Thymus (tissue), 11 donors: ENCODE measurements at regions not wholly inside any gene's neighbourhood (a gene's known extent, or its start where the extent isn't known, plus 50 kb on each side); places are given as distances from the start of the nearest gene placed in this dataset.
A peak's percentile ranks its signal among the peaks of the same experiment; 100 is the strongest.

Source experiments
- DNase-seq, 9 donors: peaks; one replicate each; pipeline ENCODE4 v3.0.0-alpha.2; 2013; ENCODE audit warnings: low spot score in 9 of 9, low read depth in 6 of 9, missing footprints in 1 of 9
- H3K27ac ChIP-seq, 2 donors: one replicate each; pipeline ENCODE4 v1.5.1; 2013; ENCODE audit warnings: control low read depth in 1 of 2, low read depth in 1 of 2, low read length in 1 of 2, mild to moderate bottlenecking in 1 of 2, moderate library complexity in 1 of 2
- H3K27me3 ChIP-seq, 2 donors: one replicate each; pipeline ENCODE4 v1.5.1; 2013; ENCODE audit warnings: low read length in 1 of 2; ENCODE audit not compliant: control insufficient read depth in 2 of 2, insufficient read depth in 1 of 2
- H3K36me3 ChIP-seq, 2 donors: one replicate each; pipeline ENCODE4 v1.5.1; 2013; ENCODE audit warnings: low read length in 1 of 2, mild to moderate bottlenecking in 1 of 2, moderate library complexity in 1 of 2; ENCODE audit not compliant: control insufficient read depth in 2 of 2, insufficient read depth in 2 of 2
- H3K4me1 ChIP-seq, 2 donors: one replicate each; pipeline ENCODE4 v1.5.1; 2013; ENCODE audit warnings: low read length in 2 of 2; ENCODE audit not compliant: control insufficient read depth in 2 of 2, insufficient read depth in 2 of 2
- H3K4me3 ChIP-seq, 2 donors: one replicate each; pipeline ENCODE4 v1.5.1; 2013; ENCODE audit warnings: low read length in 2 of 2, control low read depth in 1 of 2, mild to moderate bottlenecking in 1 of 2
- H3K9me3 ChIP-seq, 2 donors: one replicate each; pipeline ENCODE4 v1.5.1; 2013; ENCODE audit warnings: low read length in 1 of 2, mild to moderate bottlenecking in 1 of 2; ENCODE audit not compliant: control insufficient read depth in 2 of 2, insufficient read depth in 1 of 2
- WGBS: extraction: QIAGEN DNeasy Blood & Tissue Kit; methylation state at CpG from one replicate; pipeline ENCODE4 v1.1.7; 2013; 5-methylcytosine and 5-hydroxymethylcytosine counted together
- donor health status: healthy.

GRCh38 chr4:159460371-159460770 lies 357.5 kb downstream of the RAPGEF2 start:
- no peaks in the 10 kb centered on the region for H3K36me3 ChIP-seq
- H3K4me3 ChIP-seq: no peak overlapping the region
- DNase-seq: no peak
- H3K27ac ChIP-seq: no peak overlapping the region
- H3K4me1 ChIP-seq: no peaks in the 10 kb centered on the region
- 92% methylated on average over 1 of the region's 1 CpG for WGBS
- H3K27me3 ChIP-seq: no peaks in the 10 kb centered on the region
- H3K9me3 ChIP-seq: peaks cover 0 to 5% of the 10 kb centered on the region in 2 donors

GRCh38 chr4:159463235-159463634 lies 360.4 kb downstream of the RAPGEF2 start:
- Histone ChIP-seq H3K4me1 (no peaks in the 10 kb centered on the region), H3K36me3 (no peaks in the 10 kb centered on the region), H3K27me3 (no peaks in the 10 kb centered on the region), H3K9me3 (peaks cover 0 to 5% of the 10 kb centered on the region in 2 donors), H3K27ac (no peak overlapping the region), H3K4me3 (no peak overlapping the region)
- no peak for DNase-seq
- WGBS: 93% methylated on average over 2 of the region's 2 CpGs

GRCh38 chr4:159464302-159464701 lies 361.4 kb downstream of the RAPGEF2 start:
- no peaks in the 10 kb centered on the region for H3K36me3 ChIP-seq
- H3K27me3 ChIP-seq: no peaks in the 10 kb centered on the region
- no peak overlapping the region for H3K4me3 ChIP-seq
- peaks cover 0 to 5% of the 10 kb centered on the region in 2 donors for H3K9me3 ChIP-seq
- no peak overlapping the region for H3K27ac ChIP-seq
- no peak for DNase-seq
- H3K4me1 ChIP-seq: no peaks in the 10 kb centered on the region

- no peaks in the 10 kb centered on the region for H3K4me1 ChIP-seq
- no peak for DNase-seq
- no peaks in the 10 kb centered on the region for H3K36me3 ChIP-seq
- no peak overlapping the region for H3K27ac ChIP-seq
- no peaks in the 10 kb centered on the region for H3K27me3 ChIP-seq
- no peak overlapping the region for H3K4me3 ChIP-seq
- WGBS: 92% methylated on average over 1 of the region's 1 CpG
- peaks cover 0 to 3% of the 10 kb centered on the region in 2 donors for H3K9me3 ChIP-seq
These were observed 374.0 kb downstream of the RAPGEF2 start for GRCh38 chr4:159476886-159477285.

- no peaks in the 10 kb centered on the region for H3K27me3 ChIP-seq
These were observed 377.9 kb downstream of the RAPGEF2 start for GRCh38 chr4:159480826-159481225.

GRCh38 chr4:159481936-159482335 lies 379.1 kb downstream of the RAPGEF2 start:
- Histone ChIP-seq H3K9me3 (peaks cover 0 to 3% of the 10 kb centered on the region in 2 donors), H3K4me3 (no peak overlapping the region), H3K4me1 (no peaks in the 10 kb centered on the region), H3K27ac (no peak overlapping the region), H3K27me3 (no peaks in the 10 kb centered on the region), H3K36me3 (no peaks in the 10 kb centered on the region)
- no peak for DNase-seq
- 77% methylated on average over 6 of the region's 6 CpGs for WGBS

More at GRCh38 chr4:159480826-159481225, 377.9 kb downstream of the RAPGEF2 start:
- H3K27ac ChIP-seq: no peak overlapping the region
- no peaks in the 10 kb centered on the region for H3K36me3 ChIP-seq
- WGBS: 0% methylated on average over 1 of the region's 1 CpG
- H3K4me3 ChIP-seq: no peak overlapping the region
- peaks cover 0 to 3% of the 10 kb centered on the region in 2 donors for H3K9me3 ChIP-seq
- DNase-seq: no peak
- H3K4me1 ChIP-seq: no peaks in the 10 kb centered on the region

GRCh38 chr4:159483110-159483781 lies 380.4 kb downstream of the RAPGEF2 start:
- WGBS: 37% methylated on average over 5 of the region's 5 CpGs

GRCh38 chr4:159483782-159484741 lies 381.2 kb downstream of the RAPGEF2 start:
- Histone ChIP-seq H3K27ac (no peak overlapping the region), H3K36me3 (no peaks in the 10 kb centered on the region), H3K4me1 (no peaks in the 10 kb centered on the region), H3K9me3 (peaks cover 0 to 3% of the 10 kb centered on the region in 2 donors), H3K4me3 (no peak overlapping the region), H3K27me3 (no peaks in the 10 kb centered on the region)
- no peak for DNase-seq
- 94% methylated on average over 6 of the region's 6 CpGs for WGBS

More at GRCh38 chr4:159483110-159483781, 380.4 kb downstream of the RAPGEF2 start:
- Histone ChIP-seq H3K27ac (no peak overlapping the region), H3K4me3 (no peak overlapping the region), H3K9me3 (peaks cover 0 to 3% of the 10 kb centered on the region in 2 donors), H3K36me3 (no peaks in the 10 kb centered on the region), H3K27me3 (no peaks in the 10 kb centered on the region), H3K4me1 (no peaks in the 10 kb centered on the region)
- peak in 3 of 9 donors; percentile 2 to 45 (median 2) for DNase-seq

GRCh38 chr4:159484864-159485263 lies 382.0 kb downstream of the RAPGEF2 start:
- Histone ChIP-seq H3K4me1 (no peaks in the 10 kb centered on the region), H3K27ac (no peak overlapping the region), H3K9me3 (no peaks in the 10 kb centered on the region), H3K36me3 (no peaks in the 10 kb centered on the region), H3K4me3 (no peak overlapping the region), H3K27me3 (no peaks in the 10 kb centered on the region)
- no peak for DNase-seq
- WGBS: 90% methylated on average over 2 of the region's 2 CpGs
